ENCODE measurements at regions not wholly inside any gene's neighbourhood (a gene's known extent, or its start where the extent isn't known, plus 50 kb on each side); places are given as distances from the start of the nearest gene placed in this dataset.
"Not testable (repeated sequence)": the region's sequence is repeated elsewhere in the genome, so short reads cannot be mapped to it uniquely, and the experiment has no call there.

DNA sequence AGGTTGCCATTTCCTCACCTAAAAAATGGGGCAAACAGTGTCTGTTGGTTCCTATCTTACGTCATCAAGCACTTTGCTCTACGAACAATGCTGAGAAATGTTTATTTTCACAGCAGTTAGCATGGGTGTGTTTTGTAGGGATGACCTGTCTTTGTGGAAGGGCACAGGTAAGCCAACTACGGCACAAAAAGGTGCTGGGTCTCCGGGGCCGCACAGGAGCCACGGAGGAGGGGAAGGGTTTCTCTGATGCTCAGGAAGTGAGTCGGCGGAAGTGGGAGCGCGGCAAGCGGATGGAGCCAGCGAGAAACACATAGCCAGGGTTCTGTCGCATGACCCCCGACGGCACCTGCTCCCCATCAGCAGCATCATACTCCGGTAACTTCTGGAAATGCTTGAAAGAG, 65.6 kb upstream of the TCL1B start:
- no peak overlapping the region for H3K4me3 ChIP-seq (ENCODE audit: low read depth, low read length)
- H3K27ac ChIP-seq (ENCODE audit: low read depth, low read length) = no peak overlapping the region
- no peaks in the 10 kb centered on the region for H3K79me2 ChIP-seq (ENCODE audit: control insufficient read depth, insufficient read depth, low read length, unreplicated experiment)
- peaks cover 23% of the 10 kb centered on the region; the same call in 1 of the 2 replicates for H3K27me3 ChIP-seq (ENCODE audit: insufficient read depth, low read length)
- H3K36me3 ChIP-seq (ENCODE audit: insufficient read depth, low read length) = no peaks in the 10 kb centered on the region
- no peak overlapping the region for H2AFZ ChIP-seq (ENCODE audit: low read length, unreplicated experiment)
- H3K4me1 ChIP-seq (ENCODE audit: control insufficient read depth, insufficient read depth, low read length, unreplicated experiment) = no peaks in the 10 kb centered on the region

DNA sequence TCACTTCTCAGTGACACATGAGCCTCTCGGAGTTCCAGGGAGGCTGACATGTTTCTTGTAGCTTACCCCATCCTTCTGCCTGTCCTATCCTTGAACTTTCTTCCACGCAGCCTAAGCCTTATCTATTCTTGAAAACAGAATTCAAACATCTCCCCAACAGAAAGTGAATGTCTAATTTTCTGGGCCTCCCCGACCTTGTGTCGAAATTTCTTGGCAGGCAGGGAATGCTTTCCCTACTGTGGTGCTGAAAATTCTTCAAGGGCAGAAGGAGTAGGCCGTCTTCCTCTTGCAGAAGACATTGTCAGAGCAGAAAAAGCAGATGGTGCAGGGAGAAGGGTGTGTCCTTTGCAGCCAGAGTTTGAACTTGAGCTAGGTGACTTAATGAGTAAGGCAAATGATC, 63.0 kb upstream of the TCL1B start:
- Histone ChIP-seq H3K4me1 (ENCODE audit: control insufficient read depth, insufficient read depth, low read length, unreplicated experiment) (no peaks in the 10 kb centered on the region), H3K79me2 (ENCODE audit: control insufficient read depth, insufficient read depth, low read length, unreplicated experiment) (no peaks in the 10 kb centered on the region), H3K4me3 (ENCODE audit: low read depth, low read length) (no peak overlapping the region), H2AFZ (ENCODE audit: low read length, unreplicated experiment) (no peak overlapping the region), H3K27me3 (ENCODE audit: insufficient read depth, low read length) (peaks cover 13% of the 10 kb centered on the region; the same call in 1 of the 2 replicates), H3K36me3 (ENCODE audit: insufficient read depth, low read length) (no peaks in the 10 kb centered on the region), H3K27ac (ENCODE audit: low read depth, low read length) (no peak overlapping the region)

DNA sequence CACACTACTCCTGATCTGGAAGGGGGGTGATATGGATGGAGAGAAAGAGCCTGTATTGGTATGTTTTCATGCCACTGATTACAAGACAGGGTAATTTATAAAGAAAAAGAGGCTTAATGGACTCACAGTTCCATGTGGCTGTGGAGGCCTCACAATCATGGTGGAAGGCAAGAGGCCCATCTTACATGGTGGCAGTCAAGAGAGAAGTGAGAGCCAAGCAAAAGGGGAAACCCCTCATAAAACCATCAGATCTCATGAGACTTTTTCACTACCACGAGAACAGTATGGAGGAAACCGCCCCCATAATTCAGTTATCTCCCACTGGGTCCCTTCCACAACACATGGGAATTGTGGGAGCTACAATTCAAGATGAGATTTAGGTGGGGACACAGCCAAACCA, 60.5 kb upstream of the TCL1B start:
- H3K27ac ChIP-seq (ENCODE audit: low read depth, low read length); H3K4me1 ChIP-seq (ENCODE audit: control insufficient read depth, insufficient read depth, low read length, unreplicated experiment); H3K36me3 ChIP-seq (ENCODE audit: insufficient read depth, low read length); H3K79me2 ChIP-seq (ENCODE audit: control insufficient read depth, insufficient read depth, low read length, unreplicated experiment); H3K4me3 ChIP-seq (ENCODE audit: low read depth, low read length); H2AFZ ChIP-seq (ENCODE audit: low read length, unreplicated experiment): not testable (repeated sequence)
- H3K27me3 ChIP-seq (ENCODE audit: insufficient read depth, low read length) = peaks cover 18% of the 10 kb centered on the region; the same call in 1 of the 2 replicates

DNA sequence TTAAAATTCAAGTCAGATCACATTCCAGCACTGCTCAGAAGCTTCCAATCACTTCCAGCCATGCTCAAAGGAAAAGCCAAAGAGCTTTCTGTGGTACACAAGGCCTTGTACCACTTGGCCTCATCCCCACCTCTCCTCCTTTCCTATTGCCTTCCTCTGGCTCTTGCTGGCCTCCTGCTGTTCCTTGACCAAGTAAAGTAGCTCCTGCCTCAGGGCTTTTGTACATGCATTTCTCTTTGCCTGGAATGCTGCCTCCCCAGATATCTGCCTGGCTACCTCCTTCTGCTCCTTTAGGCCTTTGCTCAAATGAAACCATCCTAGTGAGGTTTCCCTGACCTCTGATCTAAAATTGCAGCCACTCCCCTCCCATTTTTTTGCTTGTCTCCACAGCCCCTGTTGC, 51.2 kb upstream of the TCL1B start:
- Histone ChIP-seq H3K27ac (ENCODE audit: low read depth, low read length) (no peak overlapping the region), H3K4me1 (ENCODE audit: control insufficient read depth, insufficient read depth, low read length, unreplicated experiment) (no peaks in the 10 kb centered on the region), H3K4me3 (ENCODE audit: low read depth, low read length) (no peak overlapping the region), H3K79me2 (ENCODE audit: control insufficient read depth, insufficient read depth, low read length, unreplicated experiment) (no peaks in the 10 kb centered on the region), H3K27me3 (ENCODE audit: insufficient read depth, low read length) (no peaks in the 10 kb centered on the region), H2AFZ (ENCODE audit: low read length, unreplicated experiment) (no peak overlapping the region), H3K36me3 (ENCODE audit: insufficient read depth, low read length) (no peaks in the 10 kb centered on the region)

All from ACC112 (cell line).